Cardiac muscle cell (in vitro differentiated cells and primary cell): ENCODE measurements at regions not wholly inside any gene's neighbourhood (a gene's known extent, or its start where the extent isn't known, plus 50 kb on each side); places are given as distances from the start of the nearest gene placed in this dataset.

Experiments used
- DNase-seq, 2 donors: peaks; one replicate each; pipeline versions ENCODE4 v3.0.0 to v3.0.0-alpha.2; 2010 to 2017; ENCODE audit warnings: low read depth in 1 of 2, low spot score in 1 of 2
- H3K27ac ChIP-seq: fragments of 200-600 bp; sonication (generic); 2 replicates; pipeline ENCODE4 v1.5.1; 2016
- H3K27me3 ChIP-seq: fragments of 200-600 bp; sonication (generic); 2 replicates; pipeline ENCODE4 v1.6.0; 2016; ENCODE audit warnings: control low read depth
- H3K36me3 ChIP-seq: fragments of 200-600 bp; sonication (generic); 2 replicates; pipeline ENCODE4 v1.5.1; 2016; ENCODE audit warnings: control low read depth
- H3K4me1 ChIP-seq: fragments of 200-600 bp; sonication (generic); 2 replicates; pipeline ENCODE4 v1.8.1; 2017; ENCODE audit warnings: low read depth, mild to moderate bottlenecking, mixed run types
- H3K4me3 ChIP-seq: fragments of 200-600 bp; sonication (generic); 2 replicates; pipeline ENCODE4 v1.5.1; 2016; ENCODE audit warnings: mild to moderate bottlenecking
- H3K9me3 ChIP-seq: fragments of 200-600 bp; sonication (generic); 2 replicates; pipeline ENCODE4 v1.5.1; 2017; ENCODE audit warnings: low read depth, mild to moderate bottlenecking, control low read depth
- CTCF ChIP-seq: IDR thresholded peaks from 2 replicates; pipeline ENCODE4 v1.5.1; 2012; ENCODE audit warnings: low read depth, mild to moderate bottlenecking, low read length

DNA sequence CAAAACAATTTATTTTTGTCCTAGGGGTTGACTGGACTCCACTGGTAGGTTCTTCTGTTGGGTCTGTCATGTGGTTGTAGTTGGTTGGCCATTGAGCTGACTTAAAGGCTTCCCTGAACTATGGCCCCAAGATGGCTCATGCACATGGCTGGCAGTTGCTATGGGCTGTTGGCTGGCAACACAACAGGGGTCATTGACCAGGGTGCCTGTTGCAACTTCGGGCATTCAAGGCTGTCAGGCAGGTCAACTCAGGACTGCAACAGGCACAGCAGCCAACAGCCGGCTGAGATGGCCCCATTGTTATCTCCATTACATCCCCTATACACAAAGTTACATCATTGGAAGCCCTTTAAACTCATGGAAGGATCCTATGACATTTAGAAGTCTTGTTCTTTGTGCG, 109.7 kb upstream of the CPEB2 start:
- Histone ChIP-seq H3K4me3 (no peak overlapping the region), H3K27ac (no peak overlapping the region), H3K36me3 (no peaks in the 10 kb centered on the region), H3K4me1 (peaks cover 5% of the 10 kb centered on the region), H3K9me3 (no peaks in the 10 kb centered on the region), H3K27me3 (no peaks in the 10 kb centered on the region)
- TF ChIP-seq CTCF, result no peak
- no peak for DNase-seq

DNA sequence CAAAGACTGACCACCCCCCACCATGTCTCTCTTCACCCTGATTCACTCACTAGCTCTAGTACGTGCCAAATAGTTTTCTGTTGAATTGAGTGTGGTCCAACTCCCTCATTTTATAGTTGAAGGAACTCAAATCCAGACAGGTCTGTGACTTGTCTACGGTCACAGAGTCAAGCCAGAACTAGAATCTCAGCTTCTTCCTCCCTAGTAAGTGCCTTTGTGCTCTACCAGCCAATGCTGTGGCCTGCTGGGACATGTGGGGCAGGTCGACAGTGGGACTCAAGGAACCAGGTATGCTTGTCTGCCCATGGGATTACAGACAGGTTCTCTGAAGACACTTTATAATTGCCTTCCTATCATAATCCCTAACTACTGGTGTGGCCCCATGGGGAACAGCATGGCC, 108.6 kb upstream of the CPEB2 start:
- Histone ChIP-seq H3K27me3 (no peaks in the 10 kb centered on the region), H3K4me3 (no peak overlapping the region), H3K9me3 (no peaks in the 10 kb centered on the region), H3K4me1 (peaks cover 12% of the 10 kb centered on the region), H3K27ac (no peak overlapping the region), H3K36me3 (no peaks in the 10 kb centered on the region)
- no peak for DNase-seq
- no peak for TF ChIP-seq CTCF

- Histone ChIP-seq H3K27ac (no peak overlapping the region), H3K9me3 (no peaks in the 10 kb centered on the region), H3K4me1 (peaks cover 12% of the 10 kb centered on the region), H3K4me3 (no peak overlapping the region), H3K36me3 (no peaks in the 10 kb centered on the region), H3K27me3 (no peaks in the 10 kb centered on the region)
- TF ChIP-seq CTCF, result no peak
- DNase-seq, result no peak
Observed at GRCh38 chr4:14894392-14895292, 107.6 kb upstream of the CPEB2 start.

- Histone ChIP-seq H3K36me3 (no peaks in the 10 kb centered on the region), H3K4me1 (peaks cover 12% of the 10 kb centered on the region), H3K4me3 (no peak overlapping the region), H3K9me3 (no peaks in the 10 kb centered on the region), H3K27me3 (no peaks in the 10 kb centered on the region), H3K27ac (no peak overlapping the region)
- DNase-seq, result no peak
- TF ChIP-seq CTCF, result no peak
Observed at GRCh38 chr4:14896656-14897175, 105.6 kb upstream of the CPEB2 start.

GRCh38 chr4:14897217-14897616, 105.1 kb upstream of the CPEB2 start:
- DNase-seq, result no peak
- TF ChIP-seq CTCF, result no peak
- Histone ChIP-seq H3K27ac (no peak overlapping the region), H3K4me3 (no peak overlapping the region), H3K9me3 (no peaks in the 10 kb centered on the region), H3K4me1 (peaks cover 12% of the 10 kb centered on the region), H3K27me3 (no peaks in the 10 kb centered on the region), H3K36me3 (no peaks in the 10 kb centered on the region)
